Vagina (tissue), 2 donors: ENCODE measurements at regions not wholly inside any gene's neighbourhood (a gene's known extent, or its start where the extent isn't known, plus 50 kb on each side); places are given as distances from the start of the nearest gene placed in this dataset.

Source experiments
- DNase-seq, 2 donors: peaks; one replicate each; pipeline ENCODE4 v3.0.0-alpha.2; 2017; ENCODE audit errors: extremely low spot score in 2 of 2
- H3K27ac ChIP-seq: fragments of 200-600 bp; sonication (generic); one replicate; pipeline ENCODE4 v1.5.1; 2019
- H3K27me3 ChIP-seq: fragments of 200-600 bp; sonication (generic); one replicate; pipeline ENCODE4 v1.5.1; 2019
- H3K36me3 ChIP-seq, 2 donors: fragments of 200-600 bp; sonication (generic); one replicate each; pipeline ENCODE4 v1.5.1; 2017 to 2019
- H3K4me1 ChIP-seq: fragments of 200-600 bp; sonication (generic); one replicate; pipeline ENCODE4 v1.5.1; 2019
- H3K4me3 ChIP-seq, 2 donors: fragments of 200-600 bp; sonication (generic); 1 replicate in 1 of 2; 2 replicates in 1 of 2; pipeline ENCODE4 v1.5.1; 2016 to 2019
- H3K9me3 ChIP-seq: fragments of 200-600 bp; sonication (generic); one replicate; pipeline ENCODE4 v1.5.1; 2019
- CTCF ChIP-seq, 3 experiments: fragments of 450-650 bp in 2 of 3; fragments of 200-600 bp in 1 of 3; sonication (generic) in 1 of 3; IDR thresholded peaks; one replicate each; pipeline ENCODE4 v1.5.1; 2017 to 2019; ENCODE audit warnings: antibody characterized with exemption in 3 of 3, mild to moderate bottlenecking in 2 of 3, moderate library complexity in 2 of 3
- POLR2A ChIP-seq, 2 donors: fragments of 450-650 bp; IDR thresholded peaks; one replicate each; pipeline ENCODE4 v1.6.1; 2017; ENCODE audit warnings: antibody characterized with exemption in 2 of 2, mild to moderate bottlenecking in 2 of 2, moderate library complexity in 2 of 2
- POLR2AphosphoS5 ChIP-seq, 2 donors: sonication (generic); formaldehyde crosslinking; IDR thresholded peaks; one replicate each; pipeline ENCODE4 v1.9.0; 2017; ENCODE audit warnings: antibody characterized with exemption in 2 of 2, mild to moderate bottlenecking in 2 of 2, low read depth in 1 of 2; ENCODE audit not compliant: insufficient read depth in 1 of 2
- intact Hi-C: fragments of 100-400 bp; cut with DNase I; formaldehyde crosslinking; loops from one replicate; pipeline ENCODE4 v1.15.1; 2023

- no peaks in the 10 kb centered on the region for H3K9me3 ChIP-seq
- DNase-seq, result no peak
- H3K27me3 ChIP-seq, result no peaks in the 10 kb centered on the region
- no peaks in the 10 kb centered on the region for H3K4me1 ChIP-seq
- no peak overlapping the region for H3K4me3 ChIP-seq
- intact Hi-C loops, result no loop called here
- H3K36me3 ChIP-seq, result no peaks in the 10 kb centered on the region
- no peak for TF ChIP-seq POLR2AphosphoS5 (IDR thresholded peaks at IDR 0.05; ENCODE audit: insufficient read depth in 1 of 2, low read depth in 1 of 2)
- no peak overlapping the region for H3K27ac ChIP-seq
These were observed 384.2 kb downstream of the TYW1 start for GRCh38 chr7:67380858-67381257.

GRCh38 chr7:67387851-67388250 is 391.2 kb downstream of the TYW1 start:
- Histone ChIP-seq H3K9me3 (no peaks in the 10 kb centered on the region), H3K4me1 (no peaks in the 10 kb centered on the region), H3K4me3 (no peak overlapping the region), H3K27me3 (no peaks in the 10 kb centered on the region), H3K36me3 (no peaks in the 10 kb centered on the region), H3K27ac (no peak overlapping the region)
- intact Hi-C loops, result no loop called here
- no peak for TF ChIP-seq POLR2AphosphoS5 (IDR thresholded peaks at IDR 0.05; ENCODE audit: insufficient read depth in 1 of 2, low read depth in 1 of 2)
- no peak for TF ChIP-seq CTCF (IDR thresholded peaks at IDR 0.05)
- no peak for TF ChIP-seq POLR2A (IDR thresholded peaks at IDR 0.05)
- no peak for DNase-seq

GRCh38 chr7:67391168-67391567 is 394.5 kb downstream of the TYW1 start:
- intact Hi-C loops, result no loop called here
- H3K36me3 ChIP-seq, result no peaks in the 10 kb centered on the region
- H3K27ac ChIP-seq, result no peak overlapping the region
- no peak for DNase-seq
- no peak overlapping the region for H3K4me3 ChIP-seq
- no peaks in the 10 kb centered on the region for H3K27me3 ChIP-seq
- no peaks in the 10 kb centered on the region for H3K9me3 ChIP-seq
- no peak for TF ChIP-seq POLR2A (IDR thresholded peaks at IDR 0.05)
- no peak for TF ChIP-seq POLR2AphosphoS5 (IDR thresholded peaks at IDR 0.05; ENCODE audit: insufficient read depth in 1 of 2, low read depth in 1 of 2)
- no peak for TF ChIP-seq CTCF (IDR thresholded peaks at IDR 0.05)
- H3K4me1 ChIP-seq, result no peaks in the 10 kb centered on the region

GRCh38 chr7:67392596-67393438 is 396.2 kb downstream of the TYW1 start:
- intact Hi-C loops, result no loop called here
- TF ChIP-seq POLR2A (IDR thresholded peaks at IDR 0.05), result no peak
- no peak for TF ChIP-seq POLR2AphosphoS5 (IDR thresholded peaks at IDR 0.05; ENCODE audit: insufficient read depth in 1 of 2, low read depth in 1 of 2)
- TF ChIP-seq CTCF (IDR thresholded peaks at IDR 0.05), result no peak
- no peak for DNase-seq
- Histone ChIP-seq H3K27me3 (no peaks in the 10 kb centered on the region), H3K9me3 (no peaks in the 10 kb centered on the region), H3K36me3 (no peaks in the 10 kb centered on the region), H3K4me1 (no peaks in the 10 kb centered on the region), H3K27ac (no peak overlapping the region), H3K4me3 (no peak overlapping the region)

GRCh38 chr7:67393903-67394302 is 397.3 kb downstream of the TYW1 start:
- Histone ChIP-seq H3K9me3 (no peaks in the 10 kb centered on the region), H3K27me3 (no peaks in the 10 kb centered on the region), H3K36me3 (no peaks in the 10 kb centered on the region), H3K27ac (no peak overlapping the region), H3K4me3 (no peak overlapping the region), H3K4me1 (no peaks in the 10 kb centered on the region)
- DNase-seq, result no peak
- intact Hi-C loops, result no loop called here
- no peak for TF ChIP-seq POLR2A (IDR thresholded peaks at IDR 0.05)
- TF ChIP-seq POLR2AphosphoS5 (IDR thresholded peaks at IDR 0.05; ENCODE audit: insufficient read depth in 1 of 2, low read depth in 1 of 2), result no peak
- TF ChIP-seq CTCF (IDR thresholded peaks at IDR 0.05), result no peak
